GM19351 (cell line): ENCODE measurements at regions not wholly inside any gene's neighbourhood (a gene's known extent, or its start where the extent isn't known, plus 50 kb on each side); places are given as distances from the start of the nearest gene placed in this dataset.

Experiments
- ATAC-seq: cut with Tn5 transposase; IDR thresholded peaks from one replicate; pipeline ENCODE4 v1.9.1; 2021; ENCODE audit warnings: mild to moderate bottlenecking, moderate library complexity; ENCODE audit not compliant: unreplicated experiment

DNA sequence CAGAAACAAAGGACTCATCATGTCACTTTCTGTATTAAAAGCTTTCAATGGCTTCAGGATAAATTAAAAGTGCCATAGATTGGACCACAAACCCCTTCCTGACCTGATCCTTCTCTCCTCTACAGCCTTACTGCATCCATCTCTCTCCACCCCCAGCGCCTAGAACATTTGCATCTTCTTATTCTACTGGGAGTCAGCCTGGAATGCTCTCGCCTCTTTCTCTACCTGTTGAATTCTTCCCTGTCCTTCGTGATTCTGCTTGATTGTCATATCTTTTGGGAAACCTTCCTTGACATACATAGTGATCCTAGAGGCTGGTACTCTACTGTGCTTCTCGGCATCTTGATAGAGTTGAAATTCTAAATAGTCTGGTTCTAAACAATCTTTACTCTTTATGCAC, 332.0 kb upstream of the PBX1 start:
- no peak for ATAC-seq

DNA sequence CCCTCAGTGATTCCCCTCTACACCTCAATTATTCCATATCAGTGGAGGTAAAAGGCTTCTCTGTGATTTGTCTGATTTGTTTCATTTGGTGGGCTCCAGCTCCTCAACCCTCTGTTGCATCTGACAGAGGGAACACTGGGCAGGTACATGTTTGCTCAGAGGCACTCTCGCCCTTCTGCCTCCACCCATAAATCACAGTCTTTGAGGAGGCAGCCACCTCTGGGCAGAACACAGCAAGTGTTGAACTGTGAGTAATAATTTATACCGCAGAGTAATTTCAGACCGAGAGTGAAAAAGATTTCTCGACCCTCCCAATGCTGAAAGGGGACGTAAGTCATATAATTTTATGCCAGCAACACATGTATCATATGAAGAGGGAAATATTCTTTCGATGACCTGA, 330.1 kb upstream of the PBX1 start:
- no peak for ATAC-seq

DNA sequence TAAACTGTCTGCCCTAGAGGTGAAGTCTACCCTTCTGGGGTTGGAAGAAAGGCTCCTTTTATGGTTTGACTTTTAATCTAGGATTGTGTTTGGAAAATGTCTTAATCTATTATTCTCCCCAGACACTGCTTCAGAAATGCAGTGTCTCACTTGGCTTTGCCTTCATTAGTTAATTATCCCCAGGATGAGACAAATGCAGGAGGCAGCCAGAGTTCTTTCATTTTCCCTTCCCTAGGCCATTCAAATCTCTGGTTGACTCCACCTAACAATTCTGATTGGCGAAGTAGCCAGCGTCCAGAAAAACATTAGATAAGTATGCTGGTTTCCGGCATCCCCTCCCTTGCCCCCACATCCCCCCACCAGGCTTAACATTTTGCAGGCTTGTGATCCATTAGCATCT, 325.8 kb upstream of the PBX1 start:
- ATAC-seq, result no peak

DNA sequence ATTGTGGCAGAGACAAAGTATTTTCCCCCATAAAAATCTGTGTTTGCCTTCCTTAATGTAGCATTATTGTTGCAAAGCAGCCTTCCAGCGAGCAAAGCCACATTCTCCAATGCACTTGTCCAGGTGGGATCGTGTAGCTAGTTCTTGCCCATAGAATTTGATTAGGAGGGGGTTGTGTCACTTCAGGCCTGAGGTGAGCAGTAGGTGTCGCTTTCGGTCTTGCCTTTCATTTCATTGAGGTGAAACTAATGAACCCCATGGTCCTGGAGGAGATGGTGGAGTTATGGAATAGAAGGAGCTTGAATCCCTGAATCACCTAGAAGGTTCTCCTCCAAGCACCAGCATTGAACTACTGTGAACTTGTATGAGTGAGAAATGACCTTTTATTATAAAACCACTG, 318.9 kb upstream of the PBX1 start:
- ATAC-seq, result no peak

DNA sequence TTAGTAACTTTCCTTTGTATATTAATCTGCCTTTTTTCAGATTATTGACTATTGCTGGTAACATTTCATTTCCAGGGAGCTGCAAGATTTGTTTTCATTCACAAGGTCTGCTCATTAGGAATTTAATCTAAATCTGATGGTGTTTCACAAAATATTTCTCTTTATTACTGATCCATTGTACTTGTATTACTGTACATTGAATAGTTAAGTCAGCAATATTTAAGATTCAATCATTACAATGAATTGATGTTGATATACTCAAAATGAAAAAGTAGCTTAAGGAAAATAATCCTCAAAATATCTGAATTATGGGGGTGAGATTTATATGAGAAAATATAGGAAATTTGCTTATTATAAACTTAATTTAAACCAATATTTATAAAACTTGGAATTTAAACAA, 308.6 kb upstream of the PBX1 start:
- ATAC-seq, result no peak

DNA sequence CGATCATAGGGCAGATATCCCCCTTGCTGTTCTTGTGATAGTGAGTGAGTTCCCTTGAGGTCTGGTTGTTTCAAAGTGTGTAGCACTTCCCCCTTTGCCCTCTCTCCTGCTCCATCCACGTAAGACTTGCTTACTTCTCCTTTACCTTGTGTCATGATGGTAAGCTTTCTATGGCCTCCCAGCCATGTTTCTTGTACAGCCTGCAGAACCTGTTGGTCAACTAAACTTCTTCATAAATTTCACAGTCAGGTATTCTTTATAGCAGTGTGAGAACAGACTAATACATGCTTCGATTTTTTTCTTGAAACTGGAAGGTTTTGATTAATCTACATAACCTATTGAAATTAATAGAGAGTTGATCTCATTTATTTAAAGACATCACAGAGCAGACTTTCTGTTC, 302.5 kb upstream of the PBX1 start:
- no peak for ATAC-seq

DNA sequence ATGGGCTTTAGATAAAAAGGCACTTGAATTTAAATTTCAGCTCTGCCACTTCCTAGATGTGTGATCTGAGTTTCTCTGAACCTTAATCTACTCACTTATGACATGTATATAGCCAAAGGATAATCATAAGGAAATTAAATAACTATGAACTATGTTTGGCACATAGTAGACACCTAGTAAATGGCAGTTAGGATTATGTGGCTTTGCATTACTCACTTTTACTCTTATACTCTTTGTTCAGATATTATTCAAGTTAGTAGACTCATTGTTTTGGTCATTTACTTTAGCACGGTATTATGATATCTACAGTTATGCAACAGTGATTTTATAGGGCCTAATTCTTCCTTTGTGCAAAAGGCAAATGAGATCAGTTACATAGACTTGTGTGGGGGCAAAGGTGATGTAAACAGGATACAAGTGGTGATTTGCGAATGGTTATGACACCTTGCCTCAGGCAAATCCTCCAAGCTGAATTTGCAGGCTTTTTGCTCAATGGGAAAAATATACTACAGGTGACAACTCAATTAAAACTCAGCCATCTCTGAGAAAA, 297.2 kb upstream of the PBX1 start:
- ATAC-seq, result no peak

DNA sequence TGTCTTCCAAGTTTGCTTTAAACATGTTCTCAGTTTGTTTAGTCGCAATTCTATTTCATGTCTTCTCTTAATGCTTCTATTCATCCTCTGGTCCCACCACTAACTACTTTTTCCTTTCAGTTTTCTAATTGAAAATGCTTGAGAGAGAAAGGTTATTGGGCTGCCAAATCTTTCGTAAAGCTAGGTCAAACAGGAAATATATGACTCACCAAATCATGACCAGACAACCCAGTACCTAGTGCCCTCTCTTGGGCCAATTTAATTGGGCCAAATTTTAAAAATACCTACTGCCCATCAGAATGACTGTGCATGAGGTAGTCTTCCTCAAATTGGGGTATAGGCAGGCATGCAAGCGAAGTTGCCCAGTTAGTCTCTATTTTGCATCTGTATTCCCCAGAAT, 295.4 kb upstream of the PBX1 start:
- ATAC-seq, result no peak

DNA sequence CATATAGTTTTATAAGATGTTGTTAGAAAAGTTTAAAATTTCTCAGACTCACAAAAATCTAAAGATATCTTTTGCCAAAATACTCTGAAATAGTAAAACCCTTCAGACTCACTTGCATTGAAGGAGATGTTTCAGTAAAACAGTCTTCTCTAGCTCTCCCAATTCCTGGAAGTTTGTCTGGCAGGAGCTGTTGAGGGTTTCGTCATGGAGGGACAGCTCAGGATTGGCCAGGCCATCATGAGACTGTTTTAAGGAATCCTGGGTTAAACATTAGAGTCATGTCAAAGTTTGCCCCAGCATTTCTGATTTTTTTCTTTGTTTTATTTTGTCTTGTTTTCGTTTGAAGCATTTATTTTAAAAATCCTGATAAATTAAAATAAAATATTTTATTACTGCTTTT, 293.8 kb upstream of the PBX1 start:
- ATAC-seq, result no peak

DNA sequence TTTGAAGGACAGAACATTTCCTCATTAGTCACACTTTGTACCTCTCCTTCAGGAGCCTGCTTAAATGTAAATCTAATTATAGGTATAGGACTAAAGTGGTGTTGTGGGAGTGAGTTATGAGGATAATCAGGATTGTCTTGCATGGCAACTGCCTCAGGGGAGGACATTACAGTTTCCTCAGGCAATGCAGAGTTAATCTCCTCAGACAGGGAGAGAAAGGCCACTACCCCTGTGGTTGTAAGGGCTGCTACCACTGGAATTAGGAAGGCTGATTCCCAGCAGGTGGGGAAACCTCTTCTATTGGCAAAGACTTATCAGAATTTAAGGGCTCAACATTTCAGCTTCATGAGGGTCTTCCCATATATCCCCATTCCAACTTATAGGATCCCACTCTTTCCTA, 286.8 kb upstream of the PBX1 start:
- no peak for ATAC-seq

DNA sequence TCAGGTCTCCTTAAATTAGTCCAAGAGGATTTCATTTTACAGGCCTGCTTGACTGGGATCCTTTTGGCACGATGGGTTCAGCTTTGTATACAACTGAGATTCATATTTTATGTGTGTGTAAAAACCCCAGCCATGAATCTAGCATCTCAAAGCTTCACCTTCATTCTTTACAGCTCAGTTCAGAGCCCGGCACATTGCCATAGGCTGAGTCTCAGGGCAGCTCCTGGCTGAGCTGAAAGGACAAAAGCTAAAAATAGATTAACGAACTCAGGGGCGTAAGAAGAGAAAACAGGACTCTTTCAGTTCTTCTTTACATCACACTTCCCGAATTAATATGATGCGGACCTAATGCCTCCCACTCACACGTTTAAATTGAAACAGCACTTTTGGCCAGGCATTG, 262.8 kb upstream of the PBX1 start:
- no peak for ATAC-seq

DNA sequence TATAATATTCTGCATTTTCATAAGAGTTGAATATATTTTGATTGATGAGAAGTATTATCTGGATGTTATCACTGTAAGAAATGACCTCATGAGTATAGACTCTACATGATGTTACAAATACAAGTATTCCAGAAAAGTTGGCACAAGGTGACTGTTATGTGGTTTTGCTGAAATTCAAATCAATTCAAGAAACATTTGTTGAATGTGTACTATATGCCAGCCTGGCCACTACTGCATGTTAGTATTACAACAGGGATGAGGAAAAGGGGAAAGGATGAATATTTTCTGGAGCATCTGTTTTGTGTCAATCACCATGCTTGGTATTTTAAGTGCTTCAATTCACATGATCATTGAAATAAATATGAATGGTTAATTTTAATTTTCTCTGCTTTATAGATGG, 250.9 kb upstream of the PBX1 start:
- no peak for ATAC-seq

DNA sequence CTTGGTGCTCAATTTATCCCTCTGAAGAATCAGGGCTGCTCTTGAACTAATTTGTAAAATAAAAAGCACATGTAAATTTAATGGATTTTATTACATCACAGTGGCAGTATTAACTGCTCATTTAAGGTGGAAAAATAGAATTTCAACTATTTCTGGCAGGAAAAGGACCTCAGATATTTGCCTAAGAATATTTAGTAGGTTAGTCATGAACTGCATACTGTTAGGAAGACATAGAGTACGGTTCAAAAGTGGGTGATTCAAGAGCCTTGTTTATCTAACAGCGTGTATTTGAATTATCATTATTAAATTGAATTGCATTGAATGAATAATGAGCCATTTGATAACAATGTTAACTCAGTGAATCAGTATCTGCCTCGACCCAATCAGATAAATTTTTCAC, 248.8 kb upstream of the PBX1 start:
- ATAC-seq, result no peak

DNA sequence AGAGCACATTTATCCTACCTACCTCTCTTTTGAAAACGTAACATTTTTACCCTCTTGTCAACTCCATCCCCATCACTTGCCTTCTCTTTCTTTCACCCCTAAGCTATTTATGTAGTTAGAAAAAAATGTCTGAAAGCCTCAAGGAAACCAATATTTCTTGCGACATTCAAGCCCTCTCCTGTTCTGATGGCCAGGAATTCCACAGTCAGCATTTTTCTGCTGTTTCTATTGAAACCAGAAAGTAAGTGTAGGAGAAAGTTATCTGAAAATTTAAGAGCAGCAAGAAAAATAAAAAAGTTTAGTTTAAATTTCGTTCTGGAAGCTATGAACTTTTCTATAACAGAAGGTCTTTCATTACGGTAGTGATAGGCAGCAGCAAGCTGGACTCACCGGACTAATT, 247.6 kb upstream of the PBX1 start:
- ATAC-seq, result no peak

DNA sequence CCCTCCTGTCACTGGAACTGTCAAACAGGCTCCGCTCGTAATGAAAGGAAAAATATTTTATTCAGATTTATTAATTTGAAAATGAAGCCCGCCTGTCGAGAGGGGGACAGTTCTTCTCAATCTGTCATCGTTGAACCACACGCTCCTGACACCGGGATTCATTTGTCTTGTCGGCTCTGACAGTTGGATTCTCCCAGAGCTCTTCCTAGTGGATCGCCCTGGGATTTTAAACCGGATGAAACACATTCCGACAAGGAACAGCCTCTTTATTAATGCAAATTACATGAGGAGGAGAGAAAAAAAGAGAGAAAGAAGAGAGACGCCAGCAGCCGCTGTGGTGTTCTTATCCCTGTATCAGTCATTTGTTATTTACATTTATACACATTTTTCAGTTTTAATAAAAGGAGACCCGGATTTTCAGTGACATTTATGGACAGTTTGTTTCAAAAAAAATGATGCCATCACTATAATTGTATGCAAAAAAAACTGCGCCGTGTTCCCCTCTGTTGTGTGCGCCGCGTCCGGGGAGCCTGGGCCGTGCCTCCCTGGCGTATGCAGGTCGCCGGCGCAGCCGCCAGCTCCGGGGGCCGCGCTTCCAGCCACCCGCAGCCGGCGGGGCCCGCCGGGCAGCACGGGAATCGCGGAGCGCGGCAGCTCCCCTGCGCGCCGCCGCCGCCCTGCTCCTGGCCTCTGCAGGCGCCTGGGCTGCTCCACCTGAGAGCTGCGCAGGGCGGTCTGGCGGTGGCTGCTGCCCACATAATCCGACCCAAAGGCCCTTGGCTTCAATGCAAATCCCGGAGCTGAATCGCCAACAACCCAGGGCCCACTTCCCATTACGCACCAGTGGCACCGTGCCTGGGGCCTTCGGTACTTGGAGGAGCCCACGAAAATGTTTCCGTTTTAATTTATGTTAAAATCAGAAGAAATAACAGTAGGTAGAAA, 237.9 kb upstream of the PBX1 start:
- no peak for ATAC-seq

DNA sequence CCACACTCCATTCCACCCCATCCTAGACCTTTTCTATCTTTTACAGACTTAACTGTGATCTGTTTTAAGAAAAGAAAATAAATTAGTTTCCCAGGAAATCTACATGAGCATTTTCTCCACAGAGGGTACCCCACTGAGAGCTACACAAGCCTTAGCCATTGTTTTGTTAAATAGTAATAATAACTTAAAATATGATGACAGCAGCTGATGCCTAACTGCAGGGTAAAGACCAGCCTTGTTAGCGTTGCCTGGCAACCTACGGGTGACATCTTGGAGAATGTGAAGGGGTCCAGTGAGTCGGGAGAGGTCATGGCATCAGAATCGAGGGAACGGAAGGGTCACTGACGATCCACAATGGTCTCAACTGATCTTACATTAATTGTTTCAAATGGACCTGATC, 233.2 kb upstream of the PBX1 start:
- no peak for ATAC-seq

DNA sequence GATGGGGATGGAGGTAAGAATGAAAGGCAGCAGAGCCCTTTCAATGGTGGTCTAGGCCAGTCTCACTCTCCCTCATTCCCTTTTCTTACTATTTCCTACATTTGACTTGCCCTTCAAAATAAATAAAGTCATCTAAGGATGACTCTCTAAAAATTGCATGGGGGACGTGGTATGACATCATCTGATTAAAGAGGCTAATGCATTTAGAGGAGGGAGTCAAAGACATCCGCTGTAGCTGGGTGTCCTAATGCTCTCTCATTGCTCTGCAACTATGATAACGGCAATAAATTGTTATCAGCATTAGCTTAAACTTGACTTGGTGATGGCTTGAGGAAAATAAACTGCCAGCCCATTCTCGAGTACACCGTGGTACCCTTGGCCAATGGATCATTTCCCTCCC, 225.6 kb upstream of the PBX1 start:
- no peak for ATAC-seq

DNA sequence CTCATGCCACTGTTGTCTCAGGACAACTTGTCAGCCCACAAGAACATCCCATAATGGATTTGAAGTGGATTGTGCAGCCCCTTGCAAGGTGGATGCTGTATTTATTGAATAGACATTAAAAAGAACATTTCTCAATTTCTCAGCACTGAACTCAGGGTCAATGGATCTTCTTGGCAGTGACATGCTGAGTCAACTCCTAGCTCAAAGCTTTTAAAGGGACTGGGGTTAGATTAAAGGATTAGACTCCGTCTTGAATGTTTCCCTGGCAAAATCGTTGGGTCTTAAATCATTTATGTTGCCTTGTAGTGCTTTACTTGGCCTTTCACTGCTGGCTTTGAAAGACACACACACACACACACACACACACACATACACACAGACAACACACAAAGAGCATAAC, 221.6 kb upstream of the PBX1 start:
- ATAC-seq, result no peak

DNA sequence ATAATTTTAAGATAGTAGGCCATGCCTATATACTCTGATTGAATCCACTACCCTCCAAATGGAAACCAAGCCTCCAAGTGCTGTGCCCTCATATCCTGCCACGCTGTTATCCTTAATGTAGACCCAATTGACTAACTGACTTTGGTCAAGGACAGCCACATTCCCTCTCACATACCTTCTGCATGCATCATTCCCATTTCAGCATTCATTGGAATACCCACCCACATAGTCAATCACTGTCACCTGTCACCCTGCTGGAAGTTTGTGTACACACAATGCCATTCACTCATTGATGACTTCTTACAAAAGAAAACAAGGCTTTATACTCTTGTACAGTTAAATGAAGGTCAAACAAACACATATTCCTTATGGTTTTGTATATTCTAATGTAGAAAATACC, 221.1 kb upstream of the PBX1 start:
- ATAC-seq, result no peak

DNA sequence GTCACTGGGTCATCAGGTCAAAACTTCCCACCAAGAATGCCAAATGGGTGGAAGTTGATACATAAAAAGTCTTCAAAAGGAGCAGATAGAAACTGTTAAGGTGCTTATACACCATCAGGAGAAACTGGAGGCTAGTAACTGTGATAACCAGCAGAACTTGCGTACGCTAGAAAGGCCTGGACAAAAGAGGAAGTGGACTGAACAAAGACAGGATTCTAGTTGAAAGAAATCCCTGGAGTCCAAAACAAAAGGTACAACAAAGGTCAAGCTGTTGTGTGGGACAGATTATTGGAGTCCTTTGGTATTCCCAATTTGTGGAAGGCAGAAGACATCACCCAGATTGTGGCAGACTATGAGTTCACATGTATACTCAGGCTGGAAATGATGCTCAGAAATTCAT, 215.8 kb upstream of the PBX1 start:
- no peak for ATAC-seq

DNA sequence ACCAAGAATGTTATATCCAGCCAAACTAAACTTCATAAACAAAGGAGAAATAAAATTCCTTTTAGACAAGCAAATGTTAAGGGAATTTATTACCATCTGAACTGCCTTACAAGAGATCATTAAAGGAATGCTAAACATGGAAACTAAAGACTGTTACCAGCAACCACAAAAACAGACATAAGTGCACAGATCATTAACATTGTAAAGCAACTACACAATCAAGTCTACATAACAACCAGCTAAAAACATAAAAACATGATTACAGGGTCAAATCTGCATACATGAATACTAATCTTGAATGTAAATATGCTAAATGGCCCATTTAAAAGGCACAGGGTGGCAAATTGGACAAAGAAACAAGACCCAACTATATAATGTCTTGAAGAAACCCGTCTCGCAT, 211.0 kb upstream of the PBX1 start:
- no peak for ATAC-seq

DNA sequence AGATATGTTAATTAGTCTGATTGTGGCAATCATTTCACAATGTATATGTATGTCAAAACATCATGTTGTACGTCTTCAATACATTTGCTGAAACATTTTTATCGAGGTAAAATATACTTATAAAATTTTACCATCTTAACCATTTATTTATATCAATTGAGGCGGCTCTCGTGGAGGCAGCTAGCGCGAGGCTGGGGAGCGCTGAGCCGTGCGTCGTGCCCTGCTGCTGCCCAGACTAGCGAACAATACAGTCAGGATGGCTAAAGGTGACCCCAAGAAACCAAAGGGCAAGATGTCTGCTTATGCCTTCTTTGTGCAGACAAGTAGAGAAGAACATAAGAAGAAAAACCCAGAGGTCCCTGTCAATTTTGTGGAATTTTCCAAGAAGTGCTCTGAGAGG, 202.5 kb upstream of the PBX1 start:
- ATAC-seq, result no peak

DNA sequence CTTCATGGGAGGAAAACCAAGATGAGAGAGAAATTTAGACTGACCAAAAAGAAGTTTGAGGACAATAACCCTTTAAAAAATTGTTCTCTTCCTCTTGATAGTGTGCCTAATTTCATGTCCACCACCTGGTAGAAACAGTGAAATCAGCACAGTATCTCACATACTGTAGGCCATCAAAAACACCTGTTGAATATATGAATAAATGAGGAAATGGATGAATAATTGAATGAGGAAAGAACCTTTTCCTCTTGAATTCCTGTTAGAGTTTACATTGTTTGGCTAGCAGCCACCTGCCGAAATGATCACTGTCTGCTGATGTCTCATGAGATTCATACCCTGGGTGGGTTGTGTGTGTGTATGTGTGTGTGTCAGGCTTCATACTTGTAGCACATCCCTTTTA, 198.7 kb upstream of the PBX1 start:
- ATAC-seq, result no peak
